DMS153 (cell line): ENCODE measurements at regions not wholly inside any gene's neighbourhood (a gene's known extent, or its start where the extent isn't known, plus 50 kb on each side); places are given as distances from the start of the nearest gene placed in this dataset.

Experiments used
- DNase-seq: peaks from one replicate; lab custom pipeline; 2025; lab: John Stamatoyannopoulos, UW

DNA sequence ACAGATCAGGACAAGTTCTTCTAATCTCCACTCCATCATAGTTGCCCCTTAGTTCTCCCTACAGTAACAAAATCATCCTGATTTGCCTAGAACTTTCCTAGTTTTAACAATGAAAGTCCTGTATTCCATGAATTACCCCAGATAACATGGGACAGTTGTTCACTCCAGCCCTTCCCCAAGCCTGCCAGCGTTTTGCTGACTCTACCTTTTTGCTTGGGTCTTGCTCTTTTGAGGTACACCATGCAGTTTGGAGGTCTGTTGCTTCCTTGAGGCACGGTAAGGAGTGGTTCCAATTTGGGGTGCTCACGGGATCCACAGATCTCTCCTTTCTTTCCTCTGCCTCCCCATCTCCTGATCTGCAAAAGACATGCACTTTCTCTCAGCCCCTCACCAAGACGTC is 61.6 kb upstream of the DYRK2 start:
- no peak for DNase-seq

DNA sequence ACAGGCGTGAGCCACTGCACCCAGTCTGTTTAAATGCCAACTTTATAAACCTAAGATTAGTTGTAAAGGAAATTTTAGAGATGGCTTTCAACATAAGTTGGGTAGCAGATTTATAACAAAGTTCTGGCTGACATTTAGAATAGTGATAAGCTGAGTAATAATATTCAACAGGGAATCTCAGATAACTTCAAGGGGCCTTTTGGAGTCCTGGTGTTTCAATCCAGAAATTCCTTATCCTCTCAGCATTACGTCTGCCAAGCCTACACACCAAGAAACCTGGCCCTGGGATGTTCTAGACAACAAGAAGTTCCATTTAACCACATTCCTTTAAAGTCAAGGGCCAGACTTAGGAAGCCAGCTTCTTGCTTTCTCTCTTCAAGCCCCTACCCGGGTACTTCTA is 59.5 kb upstream of the DYRK2 start:
- no peak for DNase-seq

DNA sequence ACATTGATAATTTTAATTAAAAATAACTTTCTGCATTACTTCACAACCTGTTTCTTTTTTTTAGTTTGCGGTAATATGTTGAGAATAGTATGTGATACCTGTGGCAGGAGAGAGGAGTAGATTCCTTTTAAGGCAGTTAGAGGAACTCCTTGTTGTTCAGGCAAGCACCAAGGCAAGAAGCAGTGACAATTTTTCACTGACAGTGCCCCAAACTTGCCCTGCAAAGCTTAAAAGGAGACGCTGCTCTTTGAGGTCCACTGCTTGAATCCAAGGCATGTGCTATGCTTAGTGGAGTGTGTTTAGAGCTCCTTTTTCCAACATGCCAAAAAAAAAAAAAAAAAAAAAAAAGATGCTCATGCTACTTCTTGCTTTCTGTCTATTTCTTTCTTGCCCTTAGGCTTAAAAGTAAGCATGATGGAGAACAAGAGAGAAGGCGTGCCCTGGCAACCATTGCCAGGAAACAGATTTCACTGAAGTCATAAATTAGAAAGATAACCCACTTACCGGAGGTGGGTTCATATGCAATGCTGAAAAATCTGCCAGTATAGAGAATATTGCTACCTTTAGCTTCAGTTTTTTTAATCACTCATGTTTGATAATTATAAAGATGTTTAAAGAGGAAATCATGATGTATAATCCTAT is 58.3 kb upstream of the DYRK2 start:
- DNase-seq: peak; percentile 2

DNA sequence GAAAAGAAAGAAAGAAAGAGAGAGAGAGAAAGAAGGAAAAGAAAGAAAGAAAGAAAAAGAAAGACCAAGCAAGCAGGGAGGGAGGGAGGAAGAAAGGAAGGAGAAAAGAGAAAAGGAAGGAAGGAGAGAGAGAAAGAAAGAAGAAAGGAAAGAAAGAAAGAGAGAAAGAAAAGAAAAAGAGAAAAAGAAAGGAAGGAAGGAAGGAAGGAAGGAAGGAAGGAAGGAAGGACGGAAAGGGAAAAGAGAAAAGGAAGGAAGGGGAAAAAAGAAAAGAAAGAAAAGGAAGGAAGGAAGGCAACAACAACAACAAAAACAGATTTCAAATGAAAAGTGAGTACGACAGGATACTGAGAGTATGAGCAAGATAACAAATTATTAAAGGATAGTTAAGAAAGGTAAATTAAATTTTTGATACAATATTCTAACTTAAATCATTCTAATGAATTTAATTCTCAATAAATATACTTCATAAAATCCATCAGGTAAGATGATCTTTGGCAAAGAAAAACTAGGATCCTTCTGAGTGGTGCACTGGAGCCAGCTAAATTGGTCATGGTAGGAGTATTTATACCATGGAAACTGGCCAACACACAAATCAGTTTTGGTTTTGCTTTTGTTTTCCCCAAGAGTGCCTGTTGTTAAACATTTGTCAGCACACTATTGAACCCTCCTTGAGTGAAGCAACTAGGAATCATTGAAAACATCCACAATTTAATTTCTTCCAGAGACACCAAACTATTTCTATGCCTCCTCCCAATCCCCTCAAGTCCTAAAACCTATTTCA is 56.1 kb upstream of the DYRK2 start:
- DNase-seq: peak; percentile 68

DNA sequence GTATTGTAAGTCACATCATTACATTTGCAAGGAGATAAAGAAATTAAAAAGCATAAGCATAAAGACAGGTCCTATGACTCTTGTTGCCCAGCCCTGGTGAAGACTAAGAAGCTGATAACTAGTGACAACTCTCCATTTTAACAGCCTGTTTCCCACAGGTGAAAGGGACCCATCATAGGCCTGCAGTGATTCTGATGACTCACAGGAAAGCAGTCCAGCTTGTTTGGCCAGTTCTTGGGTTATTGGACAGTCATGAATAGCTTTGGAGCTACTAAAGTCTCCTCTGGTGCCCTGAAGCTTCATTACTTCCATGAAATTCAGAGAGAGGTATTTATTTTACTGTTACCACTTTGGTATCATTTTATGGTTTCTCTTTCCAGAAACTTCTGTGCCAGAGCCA is 55.5 kb upstream of the DYRK2 start:
- DNase-seq: peak; percentile 76

DNA sequence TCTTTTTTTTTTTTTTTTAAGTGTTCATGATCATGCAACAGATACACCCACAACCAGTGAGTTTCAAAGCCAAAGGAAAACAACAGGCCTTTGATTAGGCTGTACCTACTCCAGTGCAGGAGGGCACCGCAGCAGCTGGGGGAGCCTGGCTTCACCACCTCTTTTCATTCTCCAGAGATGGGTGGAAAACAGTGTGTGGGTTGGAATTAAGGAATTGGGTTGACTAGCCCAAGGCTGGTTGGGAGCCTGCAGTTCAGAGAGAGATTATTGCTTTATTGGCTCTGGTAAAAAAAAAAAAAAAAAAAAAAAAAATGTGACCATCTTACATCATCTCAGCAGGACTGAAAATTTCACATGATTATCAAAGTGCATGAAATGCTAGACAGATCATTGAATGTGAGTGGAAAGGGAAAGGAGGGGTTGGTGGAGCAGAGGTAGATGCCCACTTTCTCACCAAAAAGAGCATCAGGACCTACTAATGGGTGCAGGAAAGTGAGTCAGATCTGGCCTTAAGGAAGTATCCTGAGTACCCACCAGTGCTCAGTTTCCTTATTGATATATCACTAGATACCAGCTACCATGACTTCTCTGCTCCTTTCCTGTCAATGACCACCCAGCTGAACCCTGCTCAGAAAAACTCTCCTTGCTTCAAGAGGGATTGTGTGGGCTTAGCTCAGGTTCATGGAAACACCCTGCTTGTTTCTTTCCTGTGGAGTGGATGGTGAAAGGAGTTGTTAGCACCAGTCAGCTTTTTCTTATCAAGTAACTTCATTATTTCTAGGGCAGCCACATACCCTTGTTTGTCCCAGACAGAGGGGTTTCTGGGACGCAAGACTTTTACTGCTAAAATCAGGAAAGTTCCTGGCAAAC is 54.8 kb upstream of the DYRK2 start:
- no peak for DNase-seq

DNA sequence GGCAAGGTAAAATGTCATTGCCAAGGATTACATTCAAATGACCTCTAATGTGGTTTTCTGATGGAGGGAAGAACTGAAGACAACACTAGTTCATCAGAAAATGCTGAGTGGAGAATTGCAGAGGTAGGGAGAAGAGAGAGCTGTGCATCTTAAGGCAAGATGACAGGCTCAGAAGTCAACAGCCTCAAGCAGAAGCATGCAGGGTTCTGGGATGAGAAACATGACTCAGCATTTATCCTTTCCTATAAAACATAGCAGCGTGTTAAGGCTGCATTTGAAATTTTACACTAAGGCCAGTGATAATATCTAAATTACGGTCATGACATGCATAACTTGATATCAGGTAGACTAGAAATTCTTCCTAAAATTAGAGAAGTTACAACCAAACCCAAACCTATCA is 53.7 kb upstream of the DYRK2 start:
- DNase-seq: no peak

DNA sequence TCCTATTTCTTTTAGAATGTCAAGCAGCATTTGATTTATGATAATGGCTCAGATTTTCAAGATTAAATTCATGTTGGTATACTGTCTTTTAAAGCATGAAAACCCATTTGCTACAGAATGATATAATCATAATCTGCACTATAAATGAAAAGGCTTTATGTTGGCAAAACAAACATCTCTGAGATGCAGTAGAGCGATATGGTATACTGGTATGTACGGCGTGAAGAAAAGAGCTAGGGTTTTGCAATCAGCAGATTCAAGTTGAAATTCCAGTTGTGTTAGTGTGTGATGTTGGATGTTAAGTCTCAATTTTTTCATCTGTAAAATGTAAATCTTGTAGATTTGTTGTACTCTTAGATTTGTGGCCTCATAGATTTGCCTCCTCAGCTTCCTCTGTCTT is 53.2 kb upstream of the DYRK2 start:
- no peak for DNase-seq

DNA sequence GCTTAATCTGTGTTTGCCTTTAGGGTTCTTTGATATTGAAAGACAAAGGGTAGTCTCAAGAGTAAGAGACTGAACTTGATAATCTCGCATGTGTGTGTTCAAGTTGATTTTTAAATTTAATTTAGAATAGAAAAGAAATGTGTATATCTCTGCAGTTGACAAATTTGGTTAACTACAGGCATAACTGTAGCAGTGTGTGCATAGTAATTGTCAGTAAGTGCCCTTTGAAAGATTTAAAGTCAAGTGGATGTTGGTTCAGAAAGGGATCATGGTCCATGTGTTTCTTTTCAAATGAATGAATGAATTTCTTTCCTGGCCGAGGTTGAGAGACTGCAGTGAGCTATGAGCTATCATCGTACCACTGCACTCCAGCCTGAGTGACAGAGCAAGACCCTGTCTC is 49.9 kb upstream of the DYRK2 start:
- DNase-seq: no peak
